ENCODE measurements at regions not wholly inside any gene's neighbourhood (a gene's known extent, or its start where the extent isn't known, plus 50 kb on each side); places are given as distances from the start of the nearest gene placed in this dataset.

GRCh38 chr10:78776756-78777155 lies 292.0 kb upstream of the ZMIZ1 start:
- H3K9me2 ChIP-seq (ENCODE audit: insufficient read depth) = no peaks in the 10 kb centered on the region
- no peaks in the 10 kb centered on the region for H3K27me3 ChIP-seq (ENCODE audit: insufficient read depth, low read length)
- H3K27ac ChIP-seq (ENCODE audit: low read depth, low read length) = no peak overlapping the region
- intact Hi-C loops (cut with micrococcal nuclease) = no loop called here
- no peaks in the 10 kb centered on the region for H3K79me2 ChIP-seq (ENCODE audit: insufficient read depth, low read length)
- H3K9me3 ChIP-seq (ENCODE audit: control insufficient read depth in 1 of 2, insufficient read depth in 1 of 2, low read depth in 1 of 2, low read length in 2 of 2) = no peaks in the 10 kb centered on the region
- no peak overlapping the region for H3K4me3 ChIP-seq (replicated peaks in 1 of 2; ENCODE audit: low read depth in 1 of 2, low read length in 2 of 2)
- no peak overlapping the region for H3K4me2 ChIP-seq (ENCODE audit: low read length)
- no peak for DNase-seq (ENCODE audit: low read depth, low spot score)
- no peak for TF ChIP-seq TCF7L2 (IDR thresholded peaks at IDR 0.05; ENCODE audit: borderline replicate concordance, extremely low read depth, insufficient read depth, insufficient read length)
- no peak for TF ChIP-seq CEBPB (IDR thresholded peaks at IDR 0.05; ENCODE audit: low read depth)
- POLR2A ChIA-PET = no interaction called here
- CTCF ChIA-PET = no interaction called here
- H4K20me1 ChIP-seq (ENCODE audit: insufficient read depth) = no peaks in the 10 kb centered on the region
- peaks cover 0 to 10% of the 10 kb centered on the region in 2 experiments; a peak in 3 of 4 replicates for H3K4me1 ChIP-seq (ENCODE audit: control insufficient read depth in 1 of 2, insufficient read depth in 2 of 2, low read length in 2 of 2)
- no peak overlapping the region for H2AFZ ChIP-seq (ENCODE audit: low read depth, low read length, poor library complexity, severe bottlenecking)
- BruUV-seq (replicated peaks) = no TSS peak
- no peak overlapping the region for H3K9ac ChIP-seq (ENCODE audit: low read length)
- no peak for ATAC-seq
- RAD21 ChIA-PET (ENCODE audit: low non-redundant PET in 1 of 2, low total read pairs in 2 of 2, uncharacterized antibody in 2 of 2, unreplicated experiment in 2 of 2) = no interaction called here
- no peaks in the 10 kb centered on the region for H3K36me3 ChIP-seq (ENCODE audit: control insufficient read depth in 1 of 2, insufficient read depth in 2 of 2, low read length in 2 of 2)

- intact Hi-C loops (cut with micrococcal nuclease) = no loop called here
- ChIA-PET RAD21 (ENCODE audit: low non-redundant PET in 1 of 2, low total read pairs in 2 of 2, uncharacterized antibody in 2 of 2, unreplicated experiment in 2 of 2) (no interaction called here), POLR2A (no interaction called here), CTCF (no interaction called here)
- TF ChIP-seq MAX (IDR thresholded peaks at IDR 0.05) (no peak), ATF3 (IDR thresholded peaks at IDR 0.05) (no peak)
- ATAC-seq = no peak
- Histone ChIP-seq H2AFZ (ENCODE audit: low read depth, low read length, poor library complexity, severe bottlenecking) (no peak overlapping the region), H3K36me3 (ENCODE audit: control insufficient read depth in 1 of 2, insufficient read depth in 2 of 2, low read length in 2 of 2) (no peaks in the 10 kb centered on the region), H3K9me3 (ENCODE audit: control insufficient read depth in 1 of 2, insufficient read depth in 1 of 2, low read depth in 1 of 2, low read length in 2 of 2) (no peaks in the 10 kb centered on the region), H3K4me3 (replicated peaks in 1 of 2; ENCODE audit: low read depth in 1 of 2, low read length in 2 of 2) (no peak overlapping the region), H3K4me1 (ENCODE audit: control insufficient read depth in 1 of 2, insufficient read depth in 2 of 2, low read length in 2 of 2) (peaks cover 0 to 10% of the 10 kb centered on the region in 2 experiments; a peak in 3 of 4 replicates), H4K20me1 (ENCODE audit: insufficient read depth) (no peaks in the 10 kb centered on the region), H3K4me2 (ENCODE audit: low read length) (no peak overlapping the region), H3K27me3 (ENCODE audit: insufficient read depth, low read length) (no peaks in the 10 kb centered on the region), H3K79me2 (ENCODE audit: insufficient read depth, low read length) (no peaks in the 10 kb centered on the region), H3K9me2 (ENCODE audit: insufficient read depth) (no peaks in the 10 kb centered on the region), H3K27ac (ENCODE audit: low read depth, low read length) (no peak overlapping the region), H3K9ac (ENCODE audit: low read length) (no peak overlapping the region)
- no TSS peak for BruUV-seq (replicated peaks)
- no peak for DNase-seq (ENCODE audit: low read depth, low spot score)
These were observed 291.3 kb upstream of the ZMIZ1 start for GRCh38 chr10:78777466-78777865.

Measured in HCT116 (cell line).